ENCODE measurements at regions not wholly inside any gene's neighbourhood (a gene's known extent, or its start where the extent isn't known, plus 50 kb on each side); places are given as distances from the start of the nearest gene placed in this dataset.

GRCh38 chr22:49140911-49141665 is 686.6 kb downstream of the BRD1 start:
- no peak for TF ChIP-seq BACH2 (CRISPR knock-in tag; IDR thresholded peaks at IDR 0.05; ENCODE audit: borderline replicate concordance)
- TF ChIP-seq, protein P1, sequence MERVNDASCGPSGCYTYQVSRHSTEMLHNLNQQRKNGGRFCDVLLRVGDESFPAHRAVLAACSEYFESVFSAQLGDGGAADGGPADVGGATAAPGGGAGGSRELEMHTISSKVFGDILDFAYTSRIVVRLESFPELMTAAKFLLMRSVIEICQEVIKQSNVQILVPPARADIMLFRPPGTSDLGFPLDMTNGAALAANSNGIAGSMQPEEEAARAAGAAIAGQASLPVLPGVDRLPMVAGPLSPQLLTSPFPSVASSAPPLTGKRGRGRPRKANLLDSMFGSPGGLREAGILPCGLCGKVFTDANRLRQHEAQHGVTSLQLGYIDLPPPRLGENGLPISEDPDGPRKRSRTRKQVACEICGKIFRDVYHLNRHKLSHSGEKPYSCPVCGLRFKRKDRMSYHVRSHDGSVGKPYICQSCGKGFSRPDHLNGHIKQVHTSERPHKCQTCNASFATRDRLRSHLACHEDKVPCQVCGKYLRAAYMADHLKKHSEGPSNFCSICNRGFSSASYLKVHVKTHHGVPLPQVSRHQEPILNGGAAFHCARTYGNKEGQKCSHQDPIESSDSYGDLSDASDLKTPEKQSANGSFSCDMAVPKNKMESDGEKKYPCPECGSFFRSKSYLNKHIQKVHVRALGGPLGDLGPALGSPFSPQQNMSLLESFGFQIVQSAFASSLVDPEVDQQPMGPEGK (CRISPR knock-in tag; IDR thresholded peaks at IDR 0.05; ENCODE audit: borderline replicate concordance), result no peak
- no peak for TF ChIP-seq TOX (CRISPR knock-in tag; IDR thresholded peaks at IDR 0.05; ENCODE audit: borderline replicate concordance)
- TF ChIP-seq ZC3H10 (CRISPR knock-in tag; IDR thresholded peaks at IDR 0.05), result no peak
- no peak for TF ChIP-seq ZNF565 (CRISPR knock-in tag; conservative IDR thresholded peaks at IDR 0.05; ENCODE audit: low read depth)
- no peak for TF ChIP-seq PPARA (CRISPR knock-in tag; IDR thresholded peaks at IDR 0.05; ENCODE audit: borderline replicate concordance)
- TF ChIP-seq ISL1 (CRISPR knock-in tag; IDR thresholded peaks at IDR 0.05), result no peak
- no peak for TF ChIP-seq CSDC2 (CRISPR knock-in tag; IDR thresholded peaks at IDR 0.05)
- no peak for TF ChIP-seq TSHZ2 (CRISPR knock-in tag; IDR thresholded peaks at IDR 0.05)
- ATAC-seq, result no peak

DNA sequence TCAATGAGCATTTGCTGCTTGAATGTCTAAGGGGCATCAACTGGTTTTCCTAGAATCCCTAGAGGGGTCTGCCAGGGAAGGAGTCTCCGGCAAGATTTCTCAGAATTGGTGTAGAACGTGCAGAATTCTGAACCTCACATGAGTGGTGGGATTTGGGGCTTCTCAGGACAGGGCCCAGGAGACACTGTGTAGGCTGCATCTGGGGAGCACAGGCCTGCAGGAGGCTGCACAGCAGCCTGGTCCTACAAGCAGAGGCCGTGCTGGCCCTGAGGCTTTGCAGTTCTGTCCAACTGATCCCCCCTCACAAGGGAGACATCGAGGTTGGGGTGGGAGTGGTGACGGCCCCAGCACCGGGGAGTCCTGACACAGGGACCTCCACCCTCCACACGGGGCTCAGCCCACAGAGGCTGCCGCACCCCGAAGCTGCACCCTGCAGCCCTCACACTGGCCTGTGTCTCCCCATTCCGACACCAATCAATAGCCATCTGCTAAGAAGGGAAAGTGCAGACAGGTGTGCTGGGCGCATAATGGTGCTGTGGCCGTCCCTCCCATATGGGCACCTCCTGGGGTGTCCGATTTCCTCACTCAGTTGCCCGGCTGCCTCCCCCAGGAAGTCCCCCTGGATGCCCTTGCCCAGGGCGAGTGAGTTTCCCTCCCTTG is 688.1 kb downstream of the BRD1 start:
- TF ChIP-seq ZFP3 (CRISPR knock-in tag; IDR thresholded peaks at IDR 0.05), result no peak
- no peak for ATAC-seq

DNA sequence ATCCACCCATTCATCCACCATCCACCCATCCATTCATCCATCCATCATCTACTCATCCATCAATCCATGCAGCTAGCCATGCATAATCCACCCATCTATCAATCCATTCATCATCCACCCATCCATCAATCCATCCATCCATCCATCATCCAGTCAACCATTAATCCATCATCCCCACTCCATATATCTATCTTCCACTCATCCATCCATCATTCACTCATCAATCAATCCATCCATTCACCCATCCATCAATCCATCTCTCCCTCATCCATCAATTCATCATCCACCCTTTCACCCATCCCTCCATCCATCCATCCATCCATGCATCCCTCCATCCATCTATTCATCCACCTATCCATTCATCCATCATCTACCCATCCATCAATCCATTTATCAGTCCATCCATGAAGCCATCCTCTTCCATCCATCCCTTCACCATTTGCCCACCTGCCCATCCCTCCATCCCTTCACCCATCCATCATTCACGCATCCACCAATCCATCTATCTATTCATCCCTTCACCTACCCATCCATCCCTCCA is 689.4 kb downstream of the BRD1 start:
- no peak for ATAC-seq
- TF ChIP-seq ZFP30 (CRISPR knock-in tag; IDR thresholded peaks at IDR 0.05), result no peak
- no peak for TF ChIP-seq SNAI2 (CRISPR knock-in tag; IDR thresholded peaks at IDR 0.05)
- TF ChIP-seq, protein P2, sequence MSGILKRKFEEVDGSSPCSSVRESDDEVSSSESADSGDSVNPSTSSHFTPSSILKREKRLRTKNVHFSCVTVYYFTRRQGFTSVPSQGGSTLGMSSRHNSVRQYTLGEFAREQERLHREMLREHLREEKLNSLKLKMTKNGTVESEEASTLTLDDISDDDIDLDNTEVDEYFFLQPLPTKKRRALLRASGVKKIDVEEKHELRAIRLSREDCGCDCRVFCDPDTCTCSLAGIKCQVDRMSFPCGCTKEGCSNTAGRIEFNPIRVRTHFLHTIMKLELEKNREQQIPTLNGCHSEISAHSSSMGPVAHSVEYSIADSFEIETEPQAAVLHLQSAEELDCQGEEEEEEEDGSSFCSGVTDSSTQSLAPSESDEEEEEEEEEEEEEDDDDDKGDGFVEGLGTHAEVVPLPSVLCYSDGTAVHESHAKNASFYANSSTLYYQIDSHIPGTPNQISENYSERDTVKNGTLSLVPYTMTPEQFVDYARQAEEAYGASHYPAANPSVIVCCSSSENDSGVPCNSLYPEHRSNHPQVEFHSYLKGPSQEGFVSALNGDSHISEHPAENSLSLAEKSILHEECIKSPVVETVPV (CRISPR knock-in tag; IDR thresholded peaks at IDR 0.05), result no peak
- no peak for TF ChIP-seq PPARA (CRISPR knock-in tag; IDR thresholded peaks at IDR 0.05; ENCODE audit: borderline replicate concordance)
- no peak for TF ChIP-seq TSHZ2 (CRISPR knock-in tag; IDR thresholded peaks at IDR 0.05)
- no peak for TF ChIP-seq ARNTL (CRISPR knock-in tag; IDR thresholded peaks at IDR 0.05; ENCODE audit: borderline replicate concordance, low read depth)
- no peak for TF ChIP-seq OSR1 (CRISPR knock-in tag; IDR thresholded peaks at IDR 0.05)
- TF ChIP-seq ZC3H10 (CRISPR knock-in tag; IDR thresholded peaks at IDR 0.05), result no peak
- no peak for TF ChIP-seq RARB (CRISPR knock-in tag; IDR thresholded peaks at IDR 0.05)
- no peak for TF ChIP-seq ZNF8 (CRISPR knock-in tag; IDR thresholded peaks at IDR 0.05)
- no peak for TF ChIP-seq BACH2 (CRISPR knock-in tag; IDR thresholded peaks at IDR 0.05; ENCODE audit: borderline replicate concordance)
- TF ChIP-seq ZNF70 (CRISPR knock-in tag; IDR thresholded peaks at IDR 0.05), result no peak
- TF ChIP-seq, protein P3, sequence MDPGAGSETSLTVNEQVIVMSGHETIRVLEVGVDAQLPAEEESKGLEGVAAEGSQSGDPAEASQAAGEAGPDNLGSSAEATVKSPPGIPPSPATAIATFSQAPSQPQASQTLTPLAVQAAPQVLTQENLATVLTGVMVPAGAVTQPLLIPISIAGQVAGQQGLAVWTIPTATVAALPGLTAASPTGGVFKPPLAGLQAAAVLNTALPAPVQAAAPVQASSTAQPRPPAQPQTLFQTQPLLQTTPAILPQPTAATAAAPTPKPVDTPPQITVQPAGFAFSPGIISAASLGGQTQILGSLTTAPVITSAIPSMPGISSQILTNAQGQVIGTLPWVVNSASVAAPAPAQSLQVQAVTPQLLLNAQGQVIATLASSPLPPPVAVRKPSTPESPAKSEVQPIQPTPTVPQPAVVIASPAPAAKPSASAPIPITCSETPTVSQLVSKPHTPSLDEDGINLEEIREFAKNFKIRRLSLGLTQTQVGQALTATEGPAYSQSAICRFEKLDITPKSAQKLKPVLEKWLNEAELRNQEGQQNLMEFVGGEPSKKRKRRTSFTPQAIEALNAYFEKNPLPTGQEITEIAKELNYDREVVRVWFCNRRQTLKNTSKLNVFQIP (CRISPR knock-in tag; IDR thresholded peaks at IDR 0.05; ENCODE audit: borderline replicate concordance, low read depth), result no peak
- no peak for TF ChIP-seq CSDC2 (CRISPR knock-in tag; IDR thresholded peaks at IDR 0.05)
- TF ChIP-seq ISL1 (CRISPR knock-in tag; IDR thresholded peaks at IDR 0.05), result no peak
- TF ChIP-seq GLIS3 (CRISPR knock-in tag; IDR thresholded peaks at IDR 0.05), result no peak
- TF ChIP-seq ZFP3 (CRISPR knock-in tag; IDR thresholded peaks at IDR 0.05), result no peak
- no peak for TF ChIP-seq ESRRG (CRISPR knock-in tag; IDR thresholded peaks at IDR 0.05)
- TF ChIP-seq TOX (CRISPR knock-in tag; IDR thresholded peaks at IDR 0.05; ENCODE audit: borderline replicate concordance), result no peak

Data from SK-N-SH treated with all-trans-retinoic acid at 6 μM for 48 hours (cell line).